GM12864 (cell line): ENCODE measurements at regions not wholly inside any gene's neighbourhood (a gene's known extent, or its start where the extent isn't known, plus 50 kb on each side); places are given as distances from the start of the nearest gene placed in this dataset.

Source experiments
- DNase-seq: peaks from one replicate; pipeline ENCODE4 v3.0.0-alpha.2; 2011; ENCODE audit warnings: low read depth
- H3K4me3 ChIP-seq: 2 replicates; pipeline ENCODE4 v1.5.1; 2011; ENCODE audit warnings: mild to moderate bottlenecking, low read depth, low read length, control low read depth
- CTCF ChIP-seq: IDR thresholded peaks from 2 replicates; pipeline ENCODE4 v1.5.1; 2011; ENCODE audit warnings: low read depth, mild to moderate bottlenecking, moderate library complexity, low read length, control low read depth, inconsistent platforms; ENCODE audit errors: missing control alignments

GRCh38 chr1:95852483-95853070 lies 618.6 kb downstream of the RWDD3 start:
- H3K4me3 ChIP-seq, result no peak overlapping the region
- no peak for TF ChIP-seq CTCF
- no peak for DNase-seq

GRCh38 chr1:95854457-95854856 lies 620.4 kb downstream of the RWDD3 start:
- no peak overlapping the region for H3K4me3 ChIP-seq
- TF ChIP-seq CTCF, result no peak

GRCh38 chr1:95863086-95863485 lies 629.1 kb downstream of the RWDD3 start:
- DNase-seq, result no peak
- no peak for TF ChIP-seq CTCF
- H3K4me3 ChIP-seq, result no peak overlapping the region

More at GRCh38 chr1:95854457-95854856, 620.4 kb downstream of the RWDD3 start:
- DNase-seq, result no peak

DNA sequence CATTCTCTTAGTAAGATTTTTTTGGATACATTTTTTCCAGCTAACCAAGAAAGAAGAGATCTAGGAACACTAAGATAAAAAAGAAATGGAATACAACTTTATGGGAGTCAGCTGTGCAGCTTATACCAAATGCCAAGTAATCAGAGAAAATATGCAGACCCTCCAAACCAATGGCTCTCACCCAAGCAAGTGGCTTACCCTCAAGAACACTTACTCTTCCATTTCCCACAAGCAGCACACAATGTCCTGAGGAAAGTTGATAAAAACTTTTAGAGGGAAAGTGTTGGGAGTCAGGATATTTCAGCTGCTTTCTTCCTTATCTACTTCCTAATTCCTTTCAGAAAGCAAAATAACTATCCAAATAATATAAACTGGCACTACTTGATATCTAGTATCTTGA lies 631.8 kb downstream of the RWDD3 start:
- no peak for DNase-seq
- no peak for TF ChIP-seq CTCF
- H3K4me3 ChIP-seq, result no peak overlapping the region

DNA sequence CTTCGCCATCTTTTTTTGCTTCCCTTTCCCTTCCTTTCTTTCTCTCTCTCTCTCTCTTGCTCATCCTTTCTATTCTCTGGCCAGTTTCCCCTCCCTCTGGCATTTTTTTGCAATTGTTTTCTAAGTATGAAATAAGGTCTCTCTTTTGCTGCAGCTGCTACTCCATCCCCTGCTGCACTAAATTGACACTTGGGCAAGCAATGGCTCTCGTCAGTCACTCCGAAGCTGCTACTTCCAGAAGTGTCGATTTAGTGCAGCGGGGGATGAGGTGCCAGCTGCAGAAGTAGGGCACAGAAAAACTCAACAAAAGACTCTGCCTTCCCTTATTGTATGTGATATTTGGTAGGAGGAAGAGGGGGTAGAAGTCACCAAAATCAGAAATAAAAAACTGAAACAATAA lies 642.3 kb downstream of the RWDD3 start:
- DNase-seq, result no peak
- no peak for TF ChIP-seq CTCF
- no peak overlapping the region for H3K4me3 ChIP-seq

- H3K4me3 ChIP-seq, result no peak overlapping the region
- DNase-seq, result no peak
- no peak for TF ChIP-seq CTCF
Observed at GRCh38 chr1:95879498-95880050, 645.6 kb downstream of the RWDD3 start.

DNA sequence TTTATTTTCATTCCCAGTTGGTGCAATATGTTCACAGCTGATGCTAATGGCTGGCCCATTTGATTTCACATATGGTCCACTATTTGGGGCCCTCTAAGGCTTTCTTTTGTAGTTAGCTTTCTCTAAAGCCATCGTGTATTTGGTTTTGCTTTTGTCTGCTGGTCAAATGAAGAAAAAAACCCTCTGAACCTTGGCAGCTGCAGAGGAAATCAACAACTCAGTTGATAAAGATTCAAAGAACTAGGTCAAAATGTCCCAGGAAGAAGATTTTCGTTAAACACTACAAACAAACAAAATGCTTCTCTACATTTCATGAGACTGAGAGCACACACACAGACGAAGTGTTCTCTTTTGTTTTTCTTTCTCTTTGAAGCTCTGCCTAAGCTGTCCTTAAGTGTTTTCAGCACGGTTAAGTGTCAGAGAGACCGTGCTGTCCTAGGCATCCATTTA lies 655.0 kb downstream of the RWDD3 start:
- H3K4me3 ChIP-seq, result no peak overlapping the region
- no peak for DNase-seq
- TF ChIP-seq CTCF, result no peak
